Kidney (tissue), 13 donors: ENCODE measurements at regions not wholly inside any gene's neighbourhood (a gene's known extent, or its start where the extent isn't known, plus 50 kb on each side); places are given as distances from the start of the nearest gene placed in this dataset.

Experiments
- DNase-seq, 5 donors: peaks; one replicate each; pipeline ENCODE4 v3.0.0-alpha.2; 2013 to 2020
- FAIRE-seq: peaks from 2 replicates; lab custom pipeline; 2012; peaks lifted over from hg19 to GRCh38; lab: Jason Lieb, UNC
- H3K27ac ChIP-seq, 2 donors: one replicate each; pipeline ENCODE4 v1.7.0; 2013; ENCODE audit warnings: low read depth in 2 of 2, low read length in 2 of 2, inconsistent platforms in 1 of 2
- H3K27me3 ChIP-seq: one replicate; pipeline ENCODE4 v1.7.1; 2013; ENCODE audit warnings: low read length, inconsistent platforms; ENCODE audit not compliant: control insufficient read depth, insufficient read depth
- H3K36me3 ChIP-seq, 3 donors: one replicate each; pipeline versions ENCODE4 v1.7.0 to v1.7.1; 2013; ENCODE audit warnings: low read length in 3 of 3, control low read depth in 1 of 3, inconsistent platforms in 1 of 3; ENCODE audit not compliant: insufficient read depth in 3 of 3, control insufficient read depth in 2 of 3
- H3K4me1 ChIP-seq, 3 donors: one replicate each; pipeline versions ENCODE4 v1.7.0 to v1.7.1; 2013; ENCODE audit warnings: low read length in 3 of 3, inconsistent platforms in 1 of 3, low read depth in 1 of 3; ENCODE audit not compliant: control insufficient read depth in 2 of 3, insufficient read depth in 2 of 3
- H3K4me3 ChIP-seq, 3 donors: one replicate each; pipeline versions ENCODE4 v1.7.0 to v1.8.1; 2013; ENCODE audit warnings: low read length in 3 of 3, control low read depth in 1 of 3, inconsistent platforms in 1 of 3
- H3K9ac ChIP-seq, 3 donors: one replicate each; pipeline versions ENCODE4 v1.7.0 to v1.7.1; 2013; ENCODE audit warnings: low read length in 3 of 3, control low read depth in 1 of 3, inconsistent platforms in 1 of 3
- H3K9me3 ChIP-seq, 3 donors: one replicate each; pipeline versions ENCODE4 v1.7.0 to v1.7.1; 2013; ENCODE audit warnings: low read length in 3 of 3, control low read depth in 1 of 3, inconsistent platforms in 1 of 3; ENCODE audit not compliant: control insufficient read depth in 2 of 3, insufficient read depth in 1 of 3
- intact Hi-C: fragments of 100-400 bp; cut with DNase I; formaldehyde crosslinking; loops from one replicate; pipeline ENCODE4 v1.11.1; 2022
- TF ChIP-seq, protein P1 (sequence below): IDR thresholded peaks from 3 replicates; pipeline ENCODE4 v1.5.1; 2012; ENCODE audit warnings: mild to moderate bottlenecking, moderate library complexity, borderline replicate concordance; ENCODE audit not compliant: insufficient read depth; ENCODE audit errors: extremely low read depth
- donor health status: control.
- donor health status: control.
- donor health status: control.
- donor health status: control.
- donor health status: control.
- donor health status: DM: yes; HTN: yes; CAD: no.
- donor health status: Normal renal cell carcinoma (clear cell type).

GRCh38 chr2:8598295-8599165 lies 83.3 kb upstream of the ID2 start:
- Histone ChIP-seq H3K4me3 (no peak overlapping the region), H3K36me3 (no peaks in the 10 kb centered on the region), H3K27me3 (no peaks in the 10 kb centered on the region), H3K9ac (no peak overlapping the region), H3K27ac (no peak overlapping the region), H3K9me3 (no peaks in the 10 kb centered on the region), H3K4me1 (no peaks in the 10 kb centered on the region)
- DNase-seq: no peak
- FAIRE-seq: no peak
- TF ChIP-seq, protein P1, sequence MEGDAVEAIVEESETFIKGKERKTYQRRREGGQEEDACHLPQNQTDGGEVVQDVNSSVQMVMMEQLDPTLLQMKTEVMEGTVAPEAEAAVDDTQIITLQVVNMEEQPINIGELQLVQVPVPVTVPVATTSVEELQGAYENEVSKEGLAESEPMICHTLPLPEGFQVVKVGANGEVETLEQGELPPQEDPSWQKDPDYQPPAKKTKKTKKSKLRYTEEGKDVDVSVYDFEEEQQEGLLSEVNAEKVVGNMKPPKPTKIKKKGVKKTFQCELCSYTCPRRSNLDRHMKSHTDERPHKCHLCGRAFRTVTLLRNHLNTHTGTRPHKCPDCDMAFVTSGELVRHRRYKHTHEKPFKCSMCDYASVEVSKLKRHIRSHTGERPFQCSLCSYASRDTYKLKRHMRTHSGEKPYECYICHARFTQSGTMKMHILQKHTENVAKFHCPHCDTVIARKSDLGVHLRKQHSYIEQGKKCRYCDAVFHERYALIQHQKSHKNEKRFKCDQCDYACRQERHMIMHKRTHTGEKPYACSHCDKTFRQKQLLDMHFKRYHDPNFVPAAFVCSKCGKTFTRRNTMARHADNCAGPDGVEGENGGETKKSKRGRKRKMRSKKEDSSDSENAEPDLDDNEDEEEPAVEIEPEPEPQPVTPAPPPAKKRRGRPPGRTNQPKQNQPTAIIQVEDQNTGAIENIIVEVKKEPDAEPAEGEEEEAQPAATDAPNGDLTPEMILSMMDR: no peak
- intact Hi-C loops: no loop called here

- H3K27ac ChIP-seq: no peak overlapping the region
- intact Hi-C loops: no loop called here
- no peak for FAIRE-seq
- no peaks in the 10 kb centered on the region for H3K9me3 ChIP-seq
- no peaks in the 10 kb centered on the region for H3K27me3 ChIP-seq
- TF ChIP-seq, protein P1: no peak
- no peaks in the 10 kb centered on the region for H3K36me3 ChIP-seq
- H3K4me1 ChIP-seq: no peaks in the 10 kb centered on the region
- DNase-seq: no peak
- H3K9ac ChIP-seq: no peak overlapping the region
- H3K4me3 ChIP-seq: no peak overlapping the region
Measured at GRCh38 chr2:8599421-8600242, 82.2 kb upstream of the ID2 start.

GRCh38 chr2:8600456-8600855 lies 81.4 kb upstream of the ID2 start:
- TF ChIP-seq, protein P1: no peak
- no peak for DNase-seq
- no peak overlapping the region for H3K9ac ChIP-seq
- no peaks in the 10 kb centered on the region for H3K27me3 ChIP-seq
- no peak for FAIRE-seq
- H3K4me1 ChIP-seq: no peaks in the 10 kb centered on the region
- no peaks in the 10 kb centered on the region for H3K36me3 ChIP-seq
- H3K4me3 ChIP-seq: no peak overlapping the region
- no peak overlapping the region for H3K27ac ChIP-seq
- intact Hi-C loops: no loop called here
- no peaks in the 10 kb centered on the region for H3K9me3 ChIP-seq
